Esophagus muscularis mucosa (tissue), 4 donors: ENCODE measurements at regions not wholly inside any gene's neighbourhood (a gene's known extent, or its start where the extent isn't known, plus 50 kb on each side); places are given as distances from the start of the nearest gene placed in this dataset.

ENCODE experiments used
- DNase-seq: peaks from one replicate; pipeline ENCODE4 v3.0.0-alpha.2; 2017; ENCODE audit errors: extremely low spot score
- H3K27ac ChIP-seq, 4 donors: fragments of 200-600 bp; sonication (generic); replicated peaks in 1 of 4; 1 replicate in 3 of 4; 2 replicates in 1 of 4; pipeline ENCODE4 v1.5.1; 2016 to 2019; ENCODE audit warnings: mild to moderate bottlenecking in 1 of 4
- H3K27me3 ChIP-seq, 4 donors: fragments of 200-600 bp; sonication (generic); one replicate each; pipeline versions ENCODE4 v1.5.1 to v1.6.0; 2016 to 2019
- H3K36me3 ChIP-seq, 4 donors: fragments of 200-600 bp; sonication (generic); one replicate each; pipeline ENCODE4 v1.5.1; 2016 to 2019
- H3K4me1 ChIP-seq, 4 donors: fragments of 200-600 bp; sonication (generic); one replicate each; pipeline ENCODE4 v1.5.1; 2016 to 2019
- H3K4me3 ChIP-seq, 4 donors: fragments of 200-600 bp; sonication (generic); 1 replicate in 2 of 4; 2 replicates in 2 of 4; pipeline ENCODE4 v1.5.1; 2016 to 2019; ENCODE audit warnings: mild to moderate bottlenecking in 4 of 4, moderate library complexity in 1 of 4
- H3K9me3 ChIP-seq, 4 donors: fragments of 200-600 bp; sonication (generic); 1 replicate in 3 of 4; 2 replicates in 1 of 4; pipeline ENCODE4 v1.5.1; 2016 to 2019
- EP300 ChIP-seq: sonication (generic); formaldehyde crosslinking; IDR thresholded peaks from one replicate; pipeline ENCODE4 v1.6.1; 2017; ENCODE audit warnings: antibody characterized with exemption
- POLR2A ChIP-seq: fragments of 450-650 bp; IDR thresholded peaks from one replicate; pipeline ENCODE4 v1.6.1; 2017; ENCODE audit warnings: antibody characterized with exemption, moderate library complexity, mild to moderate bottlenecking, low read depth
- POLR2AphosphoS5 ChIP-seq, 2 donors: sonication (generic); formaldehyde crosslinking; IDR thresholded peaks; one replicate each; pipeline ENCODE4 v1.6.1; 2017; ENCODE audit warnings: antibody characterized with exemption in 2 of 2
- WGBS: methylation state at CpG from one replicate; pipeline ENCODE4 v1.1.5; 2018; 5-methylcytosine and 5-hydroxymethylcytosine counted together
- intact Hi-C: fragments of 100-400 bp; cut with DNase I; formaldehyde crosslinking; loops from one replicate; pipeline ENCODE4 v1.15.1; 2023
- TF ChIP-seq, protein P1 (sequence below), 3 experiments: fragments of 200-600 bp in 2 of 3; fragments of 450-650 bp in 1 of 3; sonication (generic) in 2 of 3; IDR thresholded peaks; one replicate each; pipeline ENCODE4 v1.5.1; 2017 to 2019; ENCODE audit warnings: antibody characterized with exemption in 3 of 3, mild to moderate bottlenecking in 2 of 3, moderate library complexity in 1 of 3

DNA sequence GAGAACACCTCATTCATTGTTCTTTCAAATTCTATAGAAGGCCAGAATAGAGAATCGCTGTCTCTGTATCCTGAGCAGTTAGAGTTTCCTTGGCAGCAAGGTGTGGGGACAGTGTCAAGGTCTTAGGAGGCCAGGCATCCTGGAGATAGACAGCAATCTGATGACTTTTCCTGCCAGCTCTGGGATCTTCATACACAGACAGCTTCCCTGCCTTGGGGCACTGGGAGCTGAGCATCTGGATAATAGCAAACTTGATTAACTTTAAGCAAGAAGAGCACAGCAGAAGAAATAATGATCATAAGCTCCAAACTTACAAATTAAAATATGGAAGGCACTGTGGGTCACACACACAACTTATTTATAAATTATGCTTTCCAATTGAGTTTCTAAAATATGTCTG lies 86.1 kb upstream of the STK32A start:
- DNase-seq = no peak
- Histone ChIP-seq H3K4me3 (no peak overlapping the region), H3K9me3 (no peaks in the 10 kb centered on the region), H3K27me3 (no peaks in the 10 kb centered on the region), H3K36me3 (no peaks in the 10 kb centered on the region), H3K27ac (no peak overlapping the region), H3K4me1 (no peaks in the 10 kb centered on the region)
- TF ChIP-seq EP300 (no peak), POLR2A (no peak), POLR2AphosphoS5 (IDR thresholded peaks at IDR 0.05) (no peak)
- TF ChIP-seq, protein P1, sequence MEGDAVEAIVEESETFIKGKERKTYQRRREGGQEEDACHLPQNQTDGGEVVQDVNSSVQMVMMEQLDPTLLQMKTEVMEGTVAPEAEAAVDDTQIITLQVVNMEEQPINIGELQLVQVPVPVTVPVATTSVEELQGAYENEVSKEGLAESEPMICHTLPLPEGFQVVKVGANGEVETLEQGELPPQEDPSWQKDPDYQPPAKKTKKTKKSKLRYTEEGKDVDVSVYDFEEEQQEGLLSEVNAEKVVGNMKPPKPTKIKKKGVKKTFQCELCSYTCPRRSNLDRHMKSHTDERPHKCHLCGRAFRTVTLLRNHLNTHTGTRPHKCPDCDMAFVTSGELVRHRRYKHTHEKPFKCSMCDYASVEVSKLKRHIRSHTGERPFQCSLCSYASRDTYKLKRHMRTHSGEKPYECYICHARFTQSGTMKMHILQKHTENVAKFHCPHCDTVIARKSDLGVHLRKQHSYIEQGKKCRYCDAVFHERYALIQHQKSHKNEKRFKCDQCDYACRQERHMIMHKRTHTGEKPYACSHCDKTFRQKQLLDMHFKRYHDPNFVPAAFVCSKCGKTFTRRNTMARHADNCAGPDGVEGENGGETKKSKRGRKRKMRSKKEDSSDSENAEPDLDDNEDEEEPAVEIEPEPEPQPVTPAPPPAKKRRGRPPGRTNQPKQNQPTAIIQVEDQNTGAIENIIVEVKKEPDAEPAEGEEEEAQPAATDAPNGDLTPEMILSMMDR (IDR thresholded peaks at IDR 0.05) = no peak
- 67% methylated on average over 1 of the region's 1 CpG for WGBS
- intact Hi-C loops = no loop called here

DNA sequence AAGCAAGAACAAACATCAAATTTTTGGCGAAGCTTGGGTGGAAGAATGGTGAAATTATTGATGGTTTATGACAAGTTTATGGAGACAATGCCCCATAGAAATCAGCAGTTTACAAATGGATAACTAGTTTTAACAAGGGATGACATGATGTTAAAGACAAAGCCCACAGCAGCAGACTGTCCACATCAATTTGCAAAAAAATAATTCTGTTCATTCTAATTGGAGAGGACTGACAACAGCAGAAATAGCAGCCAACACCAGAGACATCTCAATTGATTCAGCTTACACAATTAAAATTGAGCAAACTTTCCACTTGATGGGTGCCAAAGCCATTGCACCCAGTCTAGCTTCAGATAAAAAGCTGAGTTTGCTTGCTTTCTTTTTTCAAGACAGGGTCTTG lies 82.7 kb upstream of the STK32A start:
- 77% methylated on average over 1 of the region's 1 CpG for WGBS
- intact Hi-C loops = no loop called here
- TF ChIP-seq EP300 (no peak), POLR2A (no peak), POLR2AphosphoS5 (IDR thresholded peaks at IDR 0.05) (no peak)
- TF ChIP-seq, protein P1 (IDR thresholded peaks at IDR 0.05) = no peak
- no peaks in the 10 kb centered on the region for H3K36me3 ChIP-seq
- no peak overlapping the region for H3K27ac ChIP-seq
- no peaks in the 10 kb centered on the region for H3K4me1 ChIP-seq
- no peaks in the 10 kb centered on the region for H3K27me3 ChIP-seq
- DNase-seq = no peak
- no peaks in the 10 kb centered on the region for H3K9me3 ChIP-seq
- H3K4me3 ChIP-seq = no peak overlapping the region

DNA sequence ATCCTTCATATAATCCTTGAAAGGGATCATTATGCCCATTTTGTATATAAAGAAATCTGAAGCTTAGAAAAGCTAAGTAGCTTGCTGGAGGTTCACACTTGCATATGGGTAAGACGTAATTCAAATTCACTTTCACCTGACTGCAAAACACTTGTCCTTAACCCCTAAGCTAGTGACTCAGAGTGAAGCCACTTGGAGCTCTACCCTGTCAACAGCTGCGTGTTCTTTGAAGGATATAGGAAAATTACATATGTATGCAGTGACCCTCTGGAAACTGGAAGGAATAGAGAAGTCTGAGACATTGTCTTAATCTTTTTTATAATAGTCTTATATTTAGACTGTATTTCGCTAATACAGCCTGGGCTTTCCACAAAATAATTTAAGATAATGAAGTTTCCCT lies 80.0 kb upstream of the STK32A start:
- Histone ChIP-seq H3K4me1 (no peaks in the 10 kb centered on the region), H3K27me3 (no peaks in the 10 kb centered on the region), H3K27ac (no peak overlapping the region), H3K9me3 (no peaks in the 10 kb centered on the region), H3K36me3 (no peaks in the 10 kb centered on the region), H3K4me3 (no peak overlapping the region)
- 81% methylated on average over 3 of the region's 3 CpGs for WGBS
- intact Hi-C loops = no loop called here
- TF ChIP-seq EP300 (no peak), POLR2A (no peak), POLR2AphosphoS5 (IDR thresholded peaks at IDR 0.05) (no peak)
- TF ChIP-seq, protein P1 (IDR thresholded peaks at IDR 0.05) = no peak
- no peak for DNase-seq

DNA sequence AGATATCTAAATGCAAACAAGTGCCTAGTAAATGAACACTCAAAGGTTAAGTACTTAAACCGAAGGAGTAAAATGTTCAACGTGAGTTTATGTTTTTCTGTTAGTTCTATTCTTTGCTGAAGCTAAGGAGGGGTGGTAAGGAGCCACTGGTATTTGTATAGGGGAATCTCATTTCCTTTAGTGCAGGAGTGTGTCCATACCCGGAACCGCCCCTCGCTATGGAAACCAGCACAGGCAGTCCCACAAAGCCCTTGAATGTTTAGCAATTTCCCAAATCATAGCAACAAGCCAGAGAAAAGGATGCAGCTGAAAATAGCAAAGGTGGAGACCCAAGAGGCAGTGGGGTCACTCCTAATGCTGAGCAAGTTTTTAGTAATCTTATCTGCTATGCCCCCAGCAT lies 78.8 kb upstream of the STK32A start:
- Histone ChIP-seq H3K4me3 (no peak overlapping the region), H3K9me3 (no peaks in the 10 kb centered on the region), H3K27me3 (no peaks in the 10 kb centered on the region), H3K36me3 (no peaks in the 10 kb centered on the region), H3K27ac (no peak overlapping the region), H3K4me1 (no peaks in the 10 kb centered on the region)
- TF ChIP-seq POLR2AphosphoS5 (IDR thresholded peaks at IDR 0.05) = no peak
- no peak for TF ChIP-seq POLR2A
- TF ChIP-seq, protein P1 (IDR thresholded peaks at IDR 0.05) = no peak
- TF ChIP-seq EP300 = no peak
- intact Hi-C loops = no loop called here
- 72% methylated on average over 5 of the region's 5 CpGs for WGBS
- DNase-seq = no peak

DNA sequence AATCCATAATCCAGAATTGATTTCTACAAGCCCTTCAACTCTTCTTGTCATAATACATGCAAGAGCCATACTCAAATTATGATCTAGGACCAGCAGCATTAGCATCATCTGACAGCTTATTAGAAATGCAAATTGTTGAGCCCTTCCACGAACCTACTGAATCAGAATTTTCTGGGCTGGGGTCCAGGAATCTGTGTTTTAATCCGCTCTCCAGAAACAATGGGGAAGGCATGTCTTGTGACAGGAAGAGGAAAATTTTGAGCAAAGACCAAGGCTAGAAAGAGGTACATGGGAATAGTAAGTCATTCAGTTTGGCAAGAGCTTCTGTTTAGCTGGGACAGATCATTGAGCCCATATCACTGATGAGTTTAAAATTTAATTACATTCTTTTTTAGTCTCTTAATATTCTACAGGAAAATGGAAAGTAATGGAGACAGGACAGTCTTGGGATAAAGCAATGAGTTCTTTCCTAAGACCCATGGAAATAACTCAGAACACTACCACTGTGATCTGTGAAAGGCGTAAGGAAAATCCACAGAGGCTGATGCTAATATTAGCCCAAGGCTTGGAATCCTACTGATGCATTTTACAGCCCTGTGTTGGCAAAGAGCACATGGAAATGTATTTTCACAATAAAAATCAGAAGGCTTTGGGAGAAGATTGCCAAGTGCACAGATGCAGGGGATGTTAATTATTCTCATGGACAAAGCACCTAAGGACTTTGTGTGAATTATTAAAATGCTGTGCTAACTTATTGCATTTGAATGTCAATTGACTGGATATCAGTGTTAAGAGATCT lies 73.7 kb upstream of the STK32A start:
- no peak for TF ChIP-seq EP300
- TF ChIP-seq POLR2AphosphoS5 (IDR thresholded peaks at IDR 0.05) = no peak
- TF ChIP-seq POLR2A = no peak
- TF ChIP-seq, protein P1 (IDR thresholded peaks at IDR 0.05) = no peak
- H3K36me3 ChIP-seq = no peaks in the 10 kb centered on the region
- 52% methylated on average over 3 of the region's 3 CpGs for WGBS
- H3K4me3 ChIP-seq = no peak overlapping the region
- intact Hi-C loops = no loop called here
- H3K27me3 ChIP-seq = no peaks in the 10 kb centered on the region
- no peak overlapping the region for H3K27ac ChIP-seq
- no peaks in the 10 kb centered on the region for H3K4me1 ChIP-seq
- H3K9me3 ChIP-seq = no peaks in the 10 kb centered on the region
- DNase-seq = no peak
